ENCODE measurements at regions not wholly inside any gene's neighbourhood (a gene's known extent, or its start where the extent isn't known, plus 50 kb on each side); places are given as distances from the start of the nearest gene placed in this dataset.

GRCh38 chr4:182042945-182043344 is 200.3 kb upstream of the TENM3 start:
- SMC1A ChIA-PET (ENCODE audit: uncharacterized antibody, unreplicated experiment) = interaction anchor here (0.5 kb wide), 1 partner anchor 75 kb away, joined by 3 read pairs; no protein-coding TSS in a partner anchor
- H3K4me1 ChIP-seq (ENCODE audit: control insufficient read depth, insufficient read depth, low read length) = no peaks in the 10 kb centered on the region
- intact Hi-C loops (cut with micrococcal nuclease; ENCODE audit: unreplicated experiment) = no loop called here
- no peak for ATAC-seq
- CTCF ChIA-PET = no interaction called here
- no peaks in the 10 kb centered on the region for H3K9me3 ChIP-seq (replicated peaks; ENCODE audit: control insufficient read depth, insufficient read depth, low read length)
- H3K79me2 ChIP-seq (ENCODE audit: control insufficient read depth, insufficient read depth, low read length) = no peaks in the 10 kb centered on the region
- no peak overlapping the region for H2AFZ ChIP-seq (ENCODE audit: control insufficient read depth, low read depth, low read length)
- POLR2A ChIA-PET = no interaction called here
- in situ Hi-C loops (cut with MboI) = no loop called here
- H3K9ac ChIP-seq (ENCODE audit: control insufficient read depth, insufficient read depth, low read length) = no peak overlapping the region
- H3K4me2 ChIP-seq (ENCODE audit: control insufficient read depth, insufficient read depth) = no peak overlapping the region
- H3K4me3 ChIP-seq = no peak overlapping the region
- 30% methylated on average over 8 of the region's 8 CpGs for WGBS (ENCODE audit: insufficient coverage, insufficient replicate concordance, low lambda C conversion rate, missing lambda C conversion rate)
- FAIRE-seq = no peak
- RAD21 ChIA-PET (ENCODE audit: unreplicated experiment) = no interaction called here
- no peaks in the 10 kb centered on the region for H4K20me1 ChIP-seq (ENCODE audit: control insufficient read depth, insufficient read depth)
- H3K27ac ChIP-seq (ENCODE audit: control insufficient read depth, insufficient read depth) = no peak overlapping the region
- TF ChIP-seq, protein P1, sequence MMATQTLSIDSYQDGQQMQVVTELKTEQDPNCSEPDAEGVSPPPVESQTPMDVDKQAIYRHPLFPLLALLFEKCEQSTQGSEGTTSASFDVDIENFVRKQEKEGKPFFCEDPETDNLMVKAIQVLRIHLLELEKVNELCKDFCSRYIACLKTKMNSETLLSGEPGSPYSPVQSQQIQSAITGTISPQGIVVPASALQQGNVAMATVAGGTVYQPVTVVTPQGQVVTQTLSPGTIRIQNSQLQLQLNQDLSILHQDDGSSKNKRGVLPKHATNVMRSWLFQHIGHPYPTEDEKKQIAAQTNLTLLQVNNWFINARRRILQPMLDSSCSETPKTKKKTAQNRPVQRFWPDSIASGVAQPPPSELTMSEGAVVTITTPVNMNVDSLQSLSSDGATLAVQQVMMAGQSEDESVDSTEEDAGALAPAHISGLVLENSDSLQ (IDR thresholded peaks at IDR 0.05) = no peak
- TF ChIP-seq GATAD2B (conservative IDR thresholded peaks at IDR 0.05; ENCODE audit: low read depth) = no peak
- TF ChIP-seq SPI1 (IDR thresholded peaks at IDR 0.05; ENCODE audit: borderline replicate concordance, insufficient read depth, low read depth, low read length) = no peak
- no peak for TF ChIP-seq SMAD1 (IDR thresholded peaks at IDR 0.05; ENCODE audit: low read depth, partially characterized antibody)
- no peak for TF ChIP-seq IKZF2 (IDR thresholded peaks at IDR 0.05)
- TF ChIP-seq EED (IDR thresholded peaks at IDR 0.05; ENCODE audit: low read depth) = no peak
- no peak for TF ChIP-seq TARDBP (IDR thresholded peaks at IDR 0.05; ENCODE audit: borderline replicate concordance)
- TF ChIP-seq, protein P2, sequence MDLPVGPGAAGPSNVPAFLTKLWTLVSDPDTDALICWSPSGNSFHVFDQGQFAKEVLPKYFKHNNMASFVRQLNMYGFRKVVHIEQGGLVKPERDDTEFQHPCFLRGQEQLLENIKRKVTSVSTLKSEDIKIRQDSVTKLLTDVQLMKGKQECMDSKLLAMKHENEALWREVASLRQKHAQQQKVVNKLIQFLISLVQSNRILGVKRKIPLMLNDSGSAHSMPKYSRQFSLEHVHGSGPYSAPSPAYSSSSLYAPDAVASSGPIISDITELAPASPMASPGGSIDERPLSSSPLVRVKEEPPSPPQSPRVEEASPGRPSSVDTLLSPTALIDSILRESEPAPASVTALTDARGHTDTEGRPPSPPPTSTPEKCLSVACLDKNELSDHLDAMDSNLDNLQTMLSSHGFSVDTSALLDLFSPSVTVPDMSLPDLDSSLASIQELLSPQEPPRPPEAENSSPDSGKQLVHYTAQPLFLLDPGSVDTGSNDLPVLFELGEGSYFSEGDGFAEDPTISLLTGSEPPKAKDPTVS (IDR thresholded peaks at IDR 0.05; ENCODE audit: low read depth, low read length) = no peak
- TF ChIP-seq NR2F1 (conservative IDR thresholded peaks at IDR 0.05) = no peak
- TF ChIP-seq SRF (IDR thresholded peaks at IDR 0.05; ENCODE audit: low read depth in 2 of 2, low read length in 2 of 2) = no peak
- no peak for TF ChIP-seq MYC (IDR thresholded peaks at IDR 0.05; ENCODE audit: insufficient read depth, insufficient read length, insufficient replicate concordance, low read length, severe bottlenecking)
- no peak for TF ChIP-seq RAD21 (IDR thresholded peaks at IDR 0.05; ENCODE audit: insufficient read depth, low read depth, low read length)
- no peak for TF ChIP-seq ZBTB33 (IDR thresholded peaks at IDR 0.05)
- no peak for TF ChIP-seq SMAD5 (IDR thresholded peaks at IDR 0.05; ENCODE audit: low read depth)
- TF ChIP-seq MEF2A (IDR thresholded peaks at IDR 0.05; ENCODE audit: insufficient read depth, low read depth, low read length) = no peak
- TF ChIP-seq CHD1 (IDR thresholded peaks at IDR 0.05; ENCODE audit: low read depth, low read length) = no peak
- TF ChIP-seq TCF3 (IDR thresholded peaks at IDR 0.05; ENCODE audit: borderline replicate concordance, insufficient read depth, low read depth, low read length) = no peak
- TF ChIP-seq MTA3 (IDR thresholded peaks at IDR 0.05; ENCODE audit: borderline replicate concordance, low read length) = no peak
- no peak for TF ChIP-seq KAT2A (conservative IDR thresholded peaks at IDR 0.05; ENCODE audit: control insufficient read depth, low read depth, low read length)
- no peak for TF ChIP-seq ZNF207 (IDR thresholded peaks at IDR 0.05; ENCODE audit: borderline replicate concordance)
- BruUV-seq (replicated peaks) = no TSS peak
- no peaks in the 10 kb centered on the region for H3K27me3 ChIP-seq (replicated peaks in 1 of 2; ENCODE audit: control insufficient read depth in 2 of 2, insufficient read depth in 2 of 2, low read length in 1 of 2)
- H3K36me3 ChIP-seq (ENCODE audit: control insufficient read depth in 2 of 2, insufficient read depth in 2 of 2, low read length in 1 of 2) = no peaks in the 10 kb centered on the region
- no peak for DNase-seq (ENCODE audit: low read depth, low spot score)

Measured in GM12878 (cell line).